MM.1S (cell line): ENCODE measurements at regions not wholly inside any gene's neighbourhood (a gene's known extent, or its start where the extent isn't known, plus 50 kb on each side); places are given as distances from the start of the nearest gene placed in this dataset.

ENCODE experiments used
- DNase-seq: peaks from one replicate; pipeline ENCODE4 v3.0.0-alpha.2; 2015
- H2AFZ ChIP-seq: fragments of 300-600 bp; sonication (generic); 2 replicates; pipeline ENCODE4 v1.6.0; 2016; ENCODE audit warnings: antibody characterized with exemption, low read length
- H3F3A ChIP-seq: fragments of 300-600 bp; sonication (generic); 2 replicates; pipeline ENCODE4 v1.6.1; 2016; ENCODE audit warnings: mild to moderate bottlenecking, antibody characterized with exemption, low read length, moderate library complexity, mixed read lengths; ENCODE audit not compliant: insufficient read depth
- H3K27ac ChIP-seq: fragments of 300-600 bp; sonication (generic); 2 replicates; pipeline ENCODE4 v1.5.1; 2016; ENCODE audit warnings: mild to moderate bottlenecking, low read length
- H3K27me3 ChIP-seq: fragments of 300-600 bp; sonication (generic); replicated peaks from 2 replicates; pipeline ENCODE4 v1.6.0; 2016; ENCODE audit warnings: low read length; ENCODE audit not compliant: insufficient read depth
- H3K36me3 ChIP-seq: fragments of 300-600 bp; sonication (generic); replicated peaks from 2 replicates; pipeline ENCODE4 v1.6.1; 2016; ENCODE audit warnings: mild to moderate bottlenecking, low read length, mixed read lengths; ENCODE audit not compliant: insufficient read depth
- H3K4me1 ChIP-seq: fragments of 300-600 bp; sonication (generic); 2 replicates; pipeline ENCODE4 v1.6.1; 2016; ENCODE audit warnings: low read length, mixed read lengths
- H3K4me2 ChIP-seq: fragments of 300-600 bp; sonication (generic); 2 replicates; pipeline ENCODE4 v1.6.0; 2016; ENCODE audit warnings: low read depth, low read length
- H3K4me3 ChIP-seq: fragments of 300-600 bp; sonication (generic); 2 replicates; pipeline ENCODE4 v1.5.1; 2016; ENCODE audit warnings: low read length, mixed read lengths
- H3K79me2 ChIP-seq: fragments of 300-600 bp; sonication (generic); 2 replicates; pipeline ENCODE4 v1.6.1; 2016; ENCODE audit warnings: mixed run types, low read length, mixed read lengths
- H3K9ac ChIP-seq: fragments of 300-600 bp; sonication (generic); 2 replicates; pipeline ENCODE4 v1.6.1; 2016; ENCODE audit warnings: low read length, mixed read lengths
- H3K9me2 ChIP-seq: fragments of 300-600 bp; sonication (generic); replicated peaks from 2 replicates; pipeline ENCODE4 v1.6.1; 2016; ENCODE audit warnings: mild to moderate bottlenecking, low read length, mixed read lengths; ENCODE audit not compliant: insufficient read depth
- H3K9me3 ChIP-seq: fragments of 300-600 bp; sonication (generic); replicated peaks from 2 replicates; pipeline ENCODE4 v1.6.1; 2016; ENCODE audit warnings: mild to moderate bottlenecking, low read length, mixed read lengths; ENCODE audit not compliant: insufficient read depth
- H4K20me1 ChIP-seq: fragments of 300-600 bp; sonication (generic); 2 replicates; pipeline ENCODE4 v1.6.1; 2016; ENCODE audit warnings: mild to moderate bottlenecking, low read length, moderate library complexity, mixed read lengths; ENCODE audit not compliant: insufficient read depth
- CTCF ChIP-seq: fragments of 300-600 bp; sonication (generic); IDR thresholded peaks from 2 replicates; pipeline ENCODE4 v1.5.1; 2016; ENCODE audit warnings: antibody characterized with exemption, low read length, mixed read lengths
- EZH2 ChIP-seq: fragments of 300-600 bp; sonication (generic); optimal IDR thresholded peaks from 2 replicates; pipeline ENCODE3; 2017; ENCODE audit warnings: low read depth, mild to moderate bottlenecking, antibody characterized with exemption, low read length, mixed read lengths
- EZH2phosphoT487 ChIP-seq: fragments of 300-600 bp; sonication (generic); IDR thresholded peaks from 2 replicates; pipeline ENCODE4 v1.6.1; 2018; ENCODE audit warnings: antibody characterized with exemption, low read length

GRCh38 chr13:47232516-47232915 is 335.7 kb upstream of the HTR2A start:
- Histone ChIP-seq H3F3A (no peaks in the 10 kb centered on the region), H2AFZ (no peak overlapping the region), H3K9me3 (no peaks in the 10 kb centered on the region), H3K4me1 (no peaks in the 10 kb centered on the region), H3K4me2 (no peak overlapping the region), H4K20me1 (no peaks in the 10 kb centered on the region), H3K27ac (no peak overlapping the region), H3K27me3 (no peaks in the 10 kb centered on the region), H3K9me2 (no peaks in the 10 kb centered on the region), H3K9ac (no peak overlapping the region), H3K79me2 (no peaks in the 10 kb centered on the region), H3K4me3 (no peak overlapping the region), H3K36me3 (no peaks in the 10 kb centered on the region)
- no peak for TF ChIP-seq EZH2phosphoT487
- no peak for TF ChIP-seq EZH2
- no peak for TF ChIP-seq CTCF
- no peak for DNase-seq

- no peaks in the 10 kb centered on the region for H3K4me1 ChIP-seq
- H3K27me3 ChIP-seq = no peaks in the 10 kb centered on the region
Observed at GRCh38 chr13:47230155-47230554, 333.3 kb upstream of the HTR2A start.

GRCh38 chr13:47226516-47226915 is 329.7 kb upstream of the HTR2A start:
- H2AFZ ChIP-seq = no peak overlapping the region
- H3K4me1 ChIP-seq = no peaks in the 10 kb centered on the region
- no peaks in the 10 kb centered on the region for H3K9me3 ChIP-seq
- H3K36me3 ChIP-seq = no peaks in the 10 kb centered on the region
- no peaks in the 10 kb centered on the region for H3F3A ChIP-seq
- H3K27me3 ChIP-seq = no peaks in the 10 kb centered on the region
- TF ChIP-seq EZH2 = no peak
- no peak for TF ChIP-seq CTCF
- TF ChIP-seq EZH2phosphoT487 = no peak
- no peak overlapping the region for H3K9ac ChIP-seq
- H4K20me1 ChIP-seq = no peaks in the 10 kb centered on the region
- no peaks in the 10 kb centered on the region for H3K9me2 ChIP-seq
- no peaks in the 10 kb centered on the region for H3K79me2 ChIP-seq
- DNase-seq = no peak
- H3K27ac ChIP-seq = no peak overlapping the region
- H3K4me2 ChIP-seq = no peak overlapping the region
- no peak overlapping the region for H3K4me3 ChIP-seq

More at GRCh38 chr13:47230155-47230554, 333.3 kb upstream of the HTR2A start:
- DNase-seq = no peak
- Histone ChIP-seq H3K9me2 (no peaks in the 10 kb centered on the region), H3K9ac (no peak overlapping the region), H3F3A (no peaks in the 10 kb centered on the region), H3K79me2 (no peaks in the 10 kb centered on the region), H4K20me1 (no peaks in the 10 kb centered on the region), H3K4me3 (no peak overlapping the region), H3K27ac (no peak overlapping the region), H3K36me3 (no peaks in the 10 kb centered on the region), H2AFZ (no peak overlapping the region), H3K9me3 (no peaks in the 10 kb centered on the region), H3K4me2 (no peak overlapping the region)
- TF ChIP-seq CTCF (no peak), EZH2 (no peak), EZH2phosphoT487 (no peak)
